ENCODE measurements at regions not wholly inside any gene's neighbourhood (a gene's known extent, or its start where the extent isn't known, plus 50 kb on each side); places are given as distances from the start of the nearest gene placed in this dataset.

GRCh38 chr3:176942305-176942704 lies 255.0 kb downstream of the TBL1XR1 start:
- no peak for FAIRE-seq
- no peak for DNase-seq (ENCODE audit: insufficient read length, low spot score)
- TF ChIP-seq POLR2A (IDR thresholded peaks at IDR 0.05; ENCODE audit: low read depth, low read length), result no peak

GRCh38 chr3:176941689-176942088 lies 255.6 kb downstream of the TBL1XR1 start:
- FAIRE-seq (no peak), DNase-seq (ENCODE audit: insufficient read length, low spot score) (no peak)
- no peak for TF ChIP-seq POLR2A (IDR thresholded peaks at IDR 0.05; ENCODE audit: low read depth, low read length)

GRCh38 chr3:176939022-176939817 lies 258.1 kb downstream of the TBL1XR1 start:
- no peak for TF ChIP-seq POLR2A (IDR thresholded peaks at IDR 0.05; ENCODE audit: low read depth, low read length)
- DNase-seq (ENCODE audit: insufficient read length, low spot score), result peak; percentile 26
- peak; percentile 98 for FAIRE-seq

- TF ChIP-seq POLR2A (IDR thresholded peaks at IDR 0.05; ENCODE audit: low read depth, low read length), result no peak
- FAIRE-seq (no peak), DNase-seq (ENCODE audit: insufficient read length, low spot score) (no peak)
Observed at GRCh38 chr3:176937994-176938393, 259.3 kb downstream of the TBL1XR1 start.

GRCh38 chr3:176937541-176937940 lies 259.7 kb downstream of the TBL1XR1 start:
- DNase-seq (ENCODE audit: insufficient read length, low spot score) (no peak), FAIRE-seq (no peak)
- no peak for TF ChIP-seq POLR2A (IDR thresholded peaks at IDR 0.05; ENCODE audit: low read depth, low read length)

- no peak for TF ChIP-seq POLR2A (IDR thresholded peaks at IDR 0.05; ENCODE audit: low read depth, low read length)
Observed at GRCh38 chr3:176935194-176935888, 261.9 kb downstream of the TBL1XR1 start.

GRCh38 chr3:176934698-176935097 lies 262.6 kb downstream of the TBL1XR1 start:
- FAIRE-seq, result no peak
- DNase-seq (ENCODE audit: insufficient read length, low spot score), result no peak
- no peak for TF ChIP-seq POLR2A (IDR thresholded peaks at IDR 0.05; ENCODE audit: low read depth, low read length)

More at GRCh38 chr3:176935194-176935888, 261.9 kb downstream of the TBL1XR1 start:
- DNase-seq (ENCODE audit: insufficient read length, low spot score) (no peak), FAIRE-seq (no peak)

- no peak for FAIRE-seq
- no peak for TF ChIP-seq POLR2A (IDR thresholded peaks at IDR 0.05; ENCODE audit: low read depth, low read length)
Observed at GRCh38 chr3:176933704-176934103, 263.6 kb downstream of the TBL1XR1 start.

GRCh38 chr3:176932433-176932832 lies 264.8 kb downstream of the TBL1XR1 start:
- TF ChIP-seq POLR2A (IDR thresholded peaks at IDR 0.05; ENCODE audit: low read depth, low read length), result no peak
- FAIRE-seq, result no peak
- DNase-seq (ENCODE audit: insufficient read length, low spot score), result no peak

More at GRCh38 chr3:176933704-176934103, 263.6 kb downstream of the TBL1XR1 start:
- no peak for DNase-seq (ENCODE audit: insufficient read length, low spot score)

GRCh38 chr3:176931991-176932390 lies 265.3 kb downstream of the TBL1XR1 start:
- no peak for FAIRE-seq
- no peak for TF ChIP-seq POLR2A (IDR thresholded peaks at IDR 0.05; ENCODE audit: low read depth, low read length)
- no peak for DNase-seq (ENCODE audit: insufficient read length, low spot score)

GRCh38 chr3:176930942-176931341 lies 266.3 kb downstream of the TBL1XR1 start:
- no peak for TF ChIP-seq POLR2A (IDR thresholded peaks at IDR 0.05; ENCODE audit: low read depth, low read length)
- DNase-seq (ENCODE audit: insufficient read length, low spot score) (no peak), FAIRE-seq (no peak)

- FAIRE-seq (no peak), DNase-seq (ENCODE audit: insufficient read length, low spot score) (no peak)
- no peak for TF ChIP-seq POLR2A (IDR thresholded peaks at IDR 0.05; ENCODE audit: low read depth, low read length)
Observed at GRCh38 chr3:176928582-176928931, 268.7 kb downstream of the TBL1XR1 start.

- DNase-seq (ENCODE audit: insufficient read length, low spot score) (no peak), FAIRE-seq (no peak)
- no peak for TF ChIP-seq POLR2A (IDR thresholded peaks at IDR 0.05; ENCODE audit: low read depth, low read length)
Observed at GRCh38 chr3:176927706-176928581, 269.3 kb downstream of the TBL1XR1 start.

GRCh38 chr3:176927280-176927679 lies 270.0 kb downstream of the TBL1XR1 start:
- FAIRE-seq (no peak), DNase-seq (ENCODE audit: insufficient read length, low spot score) (no peak)
- TF ChIP-seq POLR2A (IDR thresholded peaks at IDR 0.05; ENCODE audit: low read depth, low read length), result no peak

Measured in H54 (cell line).